Hepatic stellate cell (primary cell): ENCODE measurements at regions not wholly inside any gene's neighbourhood (a gene's known extent, or its start where the extent isn't known, plus 50 kb on each side); places are given as distances from the start of the nearest gene placed in this dataset.

Experiments used
- DNase-seq: peaks from one replicate; pipeline ENCODE4 v3.0.0; 2011; ENCODE audit warnings: low spot score

DNA sequence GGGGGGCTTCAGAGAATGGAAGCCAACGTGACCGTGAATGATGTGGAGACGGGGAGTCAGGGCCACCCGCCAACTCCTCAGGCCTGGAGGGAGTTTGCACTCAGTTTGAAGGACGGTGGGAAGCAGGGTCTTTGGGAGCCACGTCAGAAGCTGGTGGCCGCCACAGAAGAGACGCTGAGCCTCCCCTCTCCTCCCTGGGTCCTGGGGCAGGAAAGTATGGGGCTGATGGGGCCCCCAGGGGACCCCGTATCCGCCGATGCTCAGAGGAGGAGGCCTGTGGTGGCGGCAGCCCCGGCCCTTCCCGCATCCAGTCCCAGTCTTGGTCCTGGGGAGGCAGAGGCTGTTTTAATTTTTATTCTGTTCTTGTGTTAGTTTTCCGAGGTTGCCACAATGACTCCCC lies 188.6 kb upstream of the C1orf174 start:
- DNase-seq, result no peak

- no peak for DNase-seq
These were observed 189.5 kb upstream of the C1orf174 start for GRCh38 chr1:4089421-4090175.

DNA sequence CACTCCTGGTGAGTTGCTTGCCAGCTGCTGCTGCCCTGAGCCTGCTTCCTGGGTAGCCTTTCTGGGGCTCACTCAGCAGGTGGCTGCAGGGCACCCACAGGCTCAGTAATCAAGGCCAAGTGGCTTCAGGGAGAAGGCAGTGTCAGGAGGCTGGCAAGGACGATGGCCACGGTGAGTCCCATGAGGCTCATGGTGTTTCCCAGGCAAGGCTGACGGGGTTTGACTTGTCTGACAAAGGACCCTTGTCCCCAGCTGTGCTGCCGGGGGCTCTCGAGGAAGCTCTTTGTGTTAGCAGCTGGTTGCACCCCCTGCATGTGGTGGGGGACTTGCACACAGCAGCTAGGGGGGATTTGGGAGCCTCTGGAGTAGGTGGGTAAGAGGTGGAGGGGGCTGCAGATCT lies 190.5 kb upstream of the C1orf174 start:
- DNase-seq, result no peak

GRCh38 chr1:4090976-4091660 lies 191.0 kb upstream of the C1orf174 start:
- no peak for DNase-seq

DNA sequence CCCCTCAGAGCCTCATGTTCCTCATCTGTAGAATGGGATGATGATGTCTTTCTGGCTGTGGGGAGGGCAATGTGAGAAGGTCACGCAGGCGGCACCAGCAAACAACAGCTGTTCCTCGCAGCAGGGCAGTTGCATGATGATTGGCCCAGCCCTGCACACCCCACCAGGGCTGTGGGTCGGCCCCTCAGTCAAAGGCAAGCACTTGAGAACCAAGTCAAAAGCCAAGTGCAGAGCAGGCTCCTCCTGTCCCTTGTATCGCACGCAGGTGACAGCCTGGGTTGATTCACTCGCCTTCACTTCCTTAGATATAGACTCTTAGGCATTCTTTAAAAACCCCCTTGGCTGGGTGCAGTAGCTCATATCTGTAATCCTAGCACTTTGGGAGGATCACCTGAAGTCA lies 191.9 kb upstream of the C1orf174 start:
- DNase-seq, result no peak

GRCh38 chr1:4093856-4094565 lies 193.9 kb upstream of the C1orf174 start:
- no peak for DNase-seq

- no peak for DNase-seq
These were observed 195.4 kb upstream of the C1orf174 start for GRCh38 chr1:4095433-4095971.

DNA sequence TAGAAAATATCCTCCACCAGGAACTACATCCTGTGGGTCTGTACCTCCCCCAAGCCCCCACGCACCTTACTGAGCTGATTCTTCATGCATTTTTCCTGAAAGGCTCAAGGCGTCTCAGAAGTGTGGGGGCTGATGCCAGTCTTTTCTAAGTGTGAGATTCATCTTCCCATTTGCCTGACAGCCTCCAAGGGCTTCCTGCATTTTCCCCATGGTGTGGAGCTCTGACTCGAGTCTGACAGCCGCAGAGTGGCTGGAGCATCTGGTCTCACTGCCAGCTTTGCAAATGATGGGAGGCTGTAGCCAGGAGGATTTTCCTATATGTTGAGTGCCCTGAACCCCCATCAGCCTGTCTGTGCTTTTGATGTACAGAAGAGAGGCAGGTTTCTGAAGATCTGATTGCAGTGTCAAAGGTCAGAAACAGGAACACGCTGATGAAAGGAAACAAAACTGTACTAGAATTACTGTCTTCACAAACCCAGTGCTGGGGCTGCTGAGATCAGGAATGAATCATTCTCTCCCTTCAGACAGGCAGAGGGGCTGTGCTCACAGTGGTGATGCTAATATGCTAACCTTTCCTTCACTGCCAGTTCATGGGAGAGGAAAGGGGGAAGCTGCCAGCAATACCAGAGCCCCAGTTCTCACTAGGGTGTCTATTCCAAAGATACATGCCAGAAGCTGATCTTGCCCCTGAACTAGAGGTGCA lies 201.5 kb upstream of the C1orf174 start:
- no peak for DNase-seq

GRCh38 chr1:4105300-4105880 lies 205.3 kb upstream of the C1orf174 start:
- no peak for DNase-seq

- DNase-seq, result no peak
These were observed 206.7 kb upstream of the C1orf174 start for GRCh38 chr1:4106731-4107130.

DNA sequence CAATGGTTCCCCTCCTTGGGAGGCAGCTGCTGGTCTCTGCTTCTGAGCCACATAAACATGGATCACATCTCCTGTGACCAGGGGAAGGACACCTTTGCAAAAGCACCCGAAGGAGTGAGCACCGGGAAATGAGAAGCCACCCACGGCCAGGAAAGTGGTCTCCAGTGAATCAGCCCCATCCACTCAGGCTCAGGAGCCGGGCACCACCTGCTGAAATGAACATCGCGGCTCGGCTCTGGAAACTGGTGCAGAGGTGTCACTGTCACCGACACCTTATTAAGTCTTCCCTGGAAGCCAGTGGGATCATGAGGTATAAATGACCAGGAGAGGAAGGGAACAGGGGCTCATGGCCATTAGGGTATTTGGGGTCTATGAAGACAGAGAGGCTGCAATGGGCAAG lies 207.2 kb upstream of the C1orf174 start:
- DNase-seq, result no peak

- DNase-seq, result no peak
These were observed 208.3 kb upstream of the C1orf174 start for GRCh38 chr1:4108331-4108730.

GRCh38 chr1:4108758-4109627 lies 208.9 kb upstream of the C1orf174 start:
- no peak for DNase-seq

DNA sequence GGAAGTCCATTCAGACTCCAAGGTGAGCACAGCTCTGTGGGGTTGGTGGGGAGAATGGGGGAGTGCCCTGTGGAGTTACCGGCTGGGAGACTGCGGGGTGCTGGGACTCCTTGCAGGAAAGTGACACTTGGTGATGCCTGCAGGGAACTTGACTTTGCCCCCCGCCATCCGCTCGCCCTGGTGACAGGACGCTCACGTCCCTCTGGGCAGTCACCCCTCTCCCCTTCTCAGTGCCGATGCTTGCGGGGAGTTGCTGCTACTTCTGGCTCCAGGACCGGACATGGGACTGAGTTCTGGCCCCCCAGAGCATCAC lies 209.5 kb upstream of the C1orf174 start:
- no peak for DNase-seq

DNA sequence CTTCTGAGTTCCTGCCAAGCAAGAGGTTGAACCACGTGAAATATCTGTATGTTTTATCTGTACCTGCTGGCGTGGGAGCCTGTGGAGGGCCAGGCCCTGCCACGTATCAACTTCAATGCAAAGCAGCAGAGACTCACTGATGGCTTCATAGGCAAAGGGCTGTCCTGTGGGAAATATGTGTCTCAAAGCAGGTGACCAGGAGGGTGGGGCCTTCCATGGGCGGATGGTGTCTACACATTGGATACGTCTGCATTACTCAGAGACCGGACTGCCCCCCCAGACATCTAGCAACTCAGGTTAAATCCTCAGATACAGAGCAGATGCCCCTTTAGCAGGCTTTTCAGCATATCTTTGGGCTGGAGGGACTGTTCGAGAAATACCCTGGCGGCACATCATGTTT lies 210.8 kb upstream of the C1orf174 start:
- no peak for DNase-seq

DNA sequence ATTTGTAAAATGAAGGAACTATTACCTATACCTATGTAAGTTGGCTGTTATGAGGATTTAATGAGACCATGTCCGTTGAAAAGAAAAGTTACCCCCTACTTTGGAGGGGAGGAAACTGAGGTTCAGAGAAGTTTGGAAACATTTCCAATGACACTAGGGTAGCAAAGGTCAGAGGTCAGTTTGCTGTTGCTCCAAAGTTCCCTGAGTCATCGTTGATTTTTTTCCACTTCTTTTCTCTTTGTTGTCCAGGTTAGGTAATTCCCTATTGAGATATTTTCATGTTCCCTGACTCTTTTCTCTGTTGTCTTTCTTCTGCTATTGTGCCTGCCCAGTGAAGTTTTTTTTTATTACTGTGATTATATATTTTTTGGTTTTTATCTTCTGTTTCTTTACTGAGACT lies 213.8 kb upstream of the C1orf174 start:
- DNase-seq, result no peak

GRCh38 chr1:4115191-4115900 lies 215.3 kb upstream of the C1orf174 start:
- no peak for DNase-seq

DNA sequence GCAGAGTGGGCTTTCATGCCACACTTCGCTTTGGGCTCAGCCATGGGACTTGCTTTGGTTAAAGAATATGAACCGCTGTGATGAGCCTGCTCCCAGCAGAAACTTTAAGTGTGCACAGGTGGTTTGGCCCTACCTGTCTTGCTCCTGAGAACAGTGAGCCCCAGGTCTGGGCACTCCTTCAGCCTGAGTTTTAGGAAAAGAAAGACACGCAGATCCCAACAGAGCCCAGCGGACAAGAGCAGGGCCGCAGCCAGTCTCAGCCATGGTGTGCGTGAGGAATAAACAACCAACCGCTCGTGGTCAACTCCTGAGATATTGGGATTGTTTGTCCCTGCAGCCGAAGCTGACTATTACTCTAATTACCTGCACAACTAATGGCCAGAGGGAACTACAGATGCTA lies 217.1 kb upstream of the C1orf174 start:
- DNase-seq, result no peak

GRCh38 chr1:4118746-4119515 lies 218.9 kb upstream of the C1orf174 start:
- DNase-seq, result no peak
